Tibial nerve (tissue), 4 donors: ENCODE measurements at regions not wholly inside any gene's neighbourhood (a gene's known extent, or its start where the extent isn't known, plus 50 kb on each side); places are given as distances from the start of the nearest gene placed in this dataset.

Source experiments
- DNase-seq, 2 donors: peaks; one replicate each; pipeline ENCODE4 v3.0.0-alpha.2; 2019; ENCODE audit warnings: low spot score in 2 of 2
- H3K27ac ChIP-seq, 4 donors: fragments of 200-600 bp; sonication (generic) in 3 of 4; one replicate each; pipeline ENCODE4 v1.5.1; 2017 to 2019; ENCODE audit warnings: mild to moderate bottlenecking in 1 of 4
- H3K27me3 ChIP-seq, 2 donors: fragments of 200-600 bp; sonication (generic) in 1 of 2; one replicate each; pipeline versions ENCODE4 v1.5.1 to v1.6.0; 2017 to 2019
- H3K36me3 ChIP-seq, 3 donors: fragments of 200-600 bp; sonication (generic); one replicate each; pipeline ENCODE4 v1.5.1; 2018 to 2019
- H3K4me1 ChIP-seq, 4 donors: fragments of 200-600 bp; sonication (generic) in 3 of 4; one replicate each; pipeline ENCODE4 v1.5.1; 2017 to 2019
- H3K4me3 ChIP-seq, 4 donors: fragments of 200-600 bp; sonication (generic) in 3 of 4; one replicate each; pipeline ENCODE4 v1.5.1; 2017 to 2019; ENCODE audit warnings: mild to moderate bottlenecking in 1 of 4, moderate library complexity in 1 of 4
- H3K9me3 ChIP-seq, 4 donors: fragments of 200-600 bp; sonication (generic) in 3 of 4; one replicate each; pipeline ENCODE4 v1.5.1; 2017 to 2019
- EP300 ChIP-seq, 2 donors: sonication (generic); formaldehyde crosslinking; IDR thresholded peaks; one replicate each; pipeline ENCODE4 v1.6.1; 2017; ENCODE audit warnings: antibody characterized with exemption in 2 of 2, mild to moderate bottlenecking in 1 of 2
- POLR2A ChIP-seq, 2 donors: fragments of 450-650 bp; IDR thresholded peaks; one replicate each; pipeline ENCODE4 v1.6.1; 2017; ENCODE audit warnings: antibody characterized with exemption in 2 of 2, mild to moderate bottlenecking in 2 of 2, moderate library complexity in 2 of 2
- WGBS, 2 donors: methylation state at CpG; one replicate each; pipeline ENCODE4 v1.1.5; 2018; 5-methylcytosine and 5-hydroxymethylcytosine counted together
- TF ChIP-seq, protein P1 (sequence below), 5 experiments: fragments of 200-600 bp in 3 of 5; fragments of 450-650 bp in 2 of 5; sonication (generic) in 3 of 5; IDR thresholded peaks; one replicate each; pipeline ENCODE4 v1.5.1; 2016 to 2019; ENCODE audit warnings: antibody characterized with exemption in 5 of 5, mild to moderate bottlenecking in 3 of 5, moderate library complexity in 2 of 5

DNA sequence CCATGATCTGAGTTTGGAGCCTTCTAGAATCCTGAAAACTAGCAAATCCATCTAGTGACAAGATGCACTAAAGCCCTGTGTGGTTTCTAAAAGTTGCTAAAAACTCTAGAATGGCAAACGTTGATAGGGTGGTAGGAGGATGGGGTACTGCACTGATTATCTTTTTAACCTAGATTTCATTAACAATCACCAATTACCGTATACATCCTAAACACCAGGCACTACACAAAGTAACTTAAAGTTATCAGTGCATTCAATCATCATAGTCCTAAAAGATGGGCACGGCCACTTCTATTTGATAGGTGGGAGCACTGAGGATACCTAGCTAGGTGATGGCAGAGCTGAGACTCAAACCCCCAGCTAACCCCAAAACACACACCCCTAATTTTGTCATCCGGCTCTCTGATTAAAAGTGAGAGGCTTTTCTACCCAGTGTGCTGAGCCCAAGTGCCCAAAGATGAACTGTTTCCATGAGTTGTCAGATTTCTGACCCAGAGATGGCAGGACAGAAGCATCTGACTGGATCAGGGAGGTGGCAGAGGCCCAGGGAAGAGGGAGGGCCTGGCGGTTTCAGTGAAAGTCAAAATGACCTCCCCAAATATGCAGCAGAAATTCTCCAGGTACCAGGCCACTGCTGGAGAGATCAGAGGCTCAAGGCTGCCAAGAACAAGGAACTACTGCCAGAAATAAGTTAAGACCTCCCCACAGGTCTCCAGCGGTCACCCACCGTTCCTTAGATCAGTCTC is 396.8 kb downstream of the SOX9 start:
- Histone ChIP-seq H3K4me3 (no peak overlapping the region), H3K9me3 (no peaks in the 10 kb centered on the region), H3K4me1 (peaks cover 0 to 49% (median 20%) of the 10 kb centered on the region in 4 donors), H3K27ac (peak overlapping the region in 2 of 4 donors; percentile 22 to 52), H3K27me3 (no peaks in the 10 kb centered on the region), H3K36me3 (no peaks in the 10 kb centered on the region)
- 66 to 70% methylated on average over 7 of the region's 7 CpGs for WGBS, 2 donors
- DNase-seq, result no peak
- TF ChIP-seq POLR2A (IDR thresholded peaks at IDR 0.05) (no peak), EP300 (IDR thresholded peaks at IDR 0.05) (no peak)
- TF ChIP-seq, protein P1, sequence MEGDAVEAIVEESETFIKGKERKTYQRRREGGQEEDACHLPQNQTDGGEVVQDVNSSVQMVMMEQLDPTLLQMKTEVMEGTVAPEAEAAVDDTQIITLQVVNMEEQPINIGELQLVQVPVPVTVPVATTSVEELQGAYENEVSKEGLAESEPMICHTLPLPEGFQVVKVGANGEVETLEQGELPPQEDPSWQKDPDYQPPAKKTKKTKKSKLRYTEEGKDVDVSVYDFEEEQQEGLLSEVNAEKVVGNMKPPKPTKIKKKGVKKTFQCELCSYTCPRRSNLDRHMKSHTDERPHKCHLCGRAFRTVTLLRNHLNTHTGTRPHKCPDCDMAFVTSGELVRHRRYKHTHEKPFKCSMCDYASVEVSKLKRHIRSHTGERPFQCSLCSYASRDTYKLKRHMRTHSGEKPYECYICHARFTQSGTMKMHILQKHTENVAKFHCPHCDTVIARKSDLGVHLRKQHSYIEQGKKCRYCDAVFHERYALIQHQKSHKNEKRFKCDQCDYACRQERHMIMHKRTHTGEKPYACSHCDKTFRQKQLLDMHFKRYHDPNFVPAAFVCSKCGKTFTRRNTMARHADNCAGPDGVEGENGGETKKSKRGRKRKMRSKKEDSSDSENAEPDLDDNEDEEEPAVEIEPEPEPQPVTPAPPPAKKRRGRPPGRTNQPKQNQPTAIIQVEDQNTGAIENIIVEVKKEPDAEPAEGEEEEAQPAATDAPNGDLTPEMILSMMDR (IDR thresholded peaks at IDR 0.05), result no peak

DNA sequence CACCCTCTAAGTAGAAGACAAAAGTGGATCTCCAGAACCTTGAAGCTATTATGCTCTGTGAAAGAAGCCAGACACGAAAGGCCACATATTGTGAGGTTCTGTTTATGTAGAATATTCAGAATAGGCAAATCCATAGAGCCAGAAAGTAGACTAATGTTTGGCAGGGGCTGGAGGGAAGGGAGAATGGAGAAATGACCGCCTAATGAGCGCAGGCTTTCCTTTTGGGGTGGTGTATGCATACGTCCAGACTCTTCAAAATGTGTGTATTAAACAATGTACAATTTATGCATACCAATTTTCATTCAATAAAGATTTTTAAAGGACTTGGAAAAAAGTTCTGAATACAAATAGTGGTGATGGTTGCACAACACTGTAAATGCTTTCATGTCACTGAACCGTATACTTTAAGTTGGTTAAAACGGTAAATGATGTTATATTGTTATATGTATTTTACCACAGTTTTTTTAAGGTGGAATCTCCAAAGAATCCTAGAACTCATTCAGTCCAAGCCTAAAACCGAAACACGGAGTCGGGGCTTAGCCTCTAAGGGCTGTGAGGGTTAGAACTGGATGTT is 397.4 kb downstream of the SOX9 start:
- DNase-seq, result no peak
- TF ChIP-seq, protein P1 (IDR thresholded peaks at IDR 0.05), result no peak
- no peak for TF ChIP-seq POLR2A (IDR thresholded peaks at IDR 0.05)
- no peak for TF ChIP-seq EP300 (IDR thresholded peaks at IDR 0.05)
- H3K4me1 ChIP-seq, result peaks cover 0 to 49% (median 20%) of the 10 kb centered on the region in 4 donors
- H3K27me3 ChIP-seq, result no peaks in the 10 kb centered on the region
- no peak overlapping the region for H3K27ac ChIP-seq
- no peak overlapping the region for H3K4me3 ChIP-seq
- WGBS, 2 donors, result 68 to 69% methylated on average over 9 of the region's 9 CpGs
- H3K36me3 ChIP-seq, result no peaks in the 10 kb centered on the region
- H3K9me3 ChIP-seq, result no peaks in the 10 kb centered on the region

- no peaks in the 10 kb centered on the region for H3K27me3 ChIP-seq
- DNase-seq, result no peak
- H3K9me3 ChIP-seq, result no peaks in the 10 kb centered on the region
- 43 to 48% methylated on average over 25 of the region's 25 CpGs for WGBS, 2 donors
- H3K27ac ChIP-seq, result peak overlapping the region in 1 of 4 donors; percentile 9
- no peak overlapping the region for H3K4me3 ChIP-seq
- no peaks in the 10 kb centered on the region for H3K36me3 ChIP-seq
- peaks cover 0 to 49% (median 20%) of the 10 kb centered on the region in 4 donors for H3K4me1 ChIP-seq
- TF ChIP-seq POLR2A (IDR thresholded peaks at IDR 0.05) (no peak), EP300 (IDR thresholded peaks at IDR 0.05) (no peak)
- TF ChIP-seq, protein P1 (IDR thresholded peaks at IDR 0.05), result no peak
Observed at GRCh38 chr17:72518753-72519597, 398.2 kb downstream of the SOX9 start.

DNA sequence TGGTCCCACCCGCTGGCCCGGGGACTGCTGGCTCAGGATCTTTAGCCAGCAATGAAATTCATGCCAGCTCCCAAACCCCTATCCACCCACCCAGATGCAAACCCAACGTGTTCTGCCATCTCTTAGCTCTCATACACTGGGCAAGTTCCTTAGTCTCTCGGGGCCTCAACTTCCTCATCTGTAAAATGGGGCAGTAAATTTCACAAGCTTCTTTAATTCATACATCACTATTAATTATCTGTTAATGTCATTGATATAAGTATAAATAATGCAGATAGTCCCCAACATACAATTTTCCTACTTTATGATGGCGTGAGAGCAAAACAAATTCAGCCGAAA is 398.7 kb downstream of the SOX9 start:
- Histone ChIP-seq H3K4me3 (no peak overlapping the region), H3K27ac (no peak overlapping the region), H3K27me3 (no peaks in the 10 kb centered on the region), H3K36me3 (no peaks in the 10 kb centered on the region), H3K4me1 (peaks cover 0 to 49% (median 20%) of the 10 kb centered on the region in 4 donors), H3K9me3 (no peaks in the 10 kb centered on the region)
- TF ChIP-seq, protein P1 (IDR thresholded peaks at IDR 0.05), result no peak
- TF ChIP-seq POLR2A (IDR thresholded peaks at IDR 0.05) (no peak), EP300 (IDR thresholded peaks at IDR 0.05) (no peak)
- 68 to 74% methylated on average over 6 of the region's 6 CpGs for WGBS, 2 donors
- DNase-seq, result no peak
